ENCODE measurements at regions not wholly inside any gene's neighbourhood (a gene's known extent, or its start where the extent isn't known, plus 50 kb on each side); places are given as distances from the start of the nearest gene placed in this dataset.

GRCh38 chr3:106175276-106175675 is 306.5 kb upstream of the CBLB start:
- no peak for DNase-seq (ENCODE audit: low read depth)

- no peak for DNase-seq (ENCODE audit: low read depth)
Observed at GRCh38 chr3:106176734-106177133, 307.9 kb upstream of the CBLB start.

GRCh38 chr3:106182950-106183511 is 314.2 kb upstream of the CBLB start:
- no peak for DNase-seq (ENCODE audit: low read depth)

DNA sequence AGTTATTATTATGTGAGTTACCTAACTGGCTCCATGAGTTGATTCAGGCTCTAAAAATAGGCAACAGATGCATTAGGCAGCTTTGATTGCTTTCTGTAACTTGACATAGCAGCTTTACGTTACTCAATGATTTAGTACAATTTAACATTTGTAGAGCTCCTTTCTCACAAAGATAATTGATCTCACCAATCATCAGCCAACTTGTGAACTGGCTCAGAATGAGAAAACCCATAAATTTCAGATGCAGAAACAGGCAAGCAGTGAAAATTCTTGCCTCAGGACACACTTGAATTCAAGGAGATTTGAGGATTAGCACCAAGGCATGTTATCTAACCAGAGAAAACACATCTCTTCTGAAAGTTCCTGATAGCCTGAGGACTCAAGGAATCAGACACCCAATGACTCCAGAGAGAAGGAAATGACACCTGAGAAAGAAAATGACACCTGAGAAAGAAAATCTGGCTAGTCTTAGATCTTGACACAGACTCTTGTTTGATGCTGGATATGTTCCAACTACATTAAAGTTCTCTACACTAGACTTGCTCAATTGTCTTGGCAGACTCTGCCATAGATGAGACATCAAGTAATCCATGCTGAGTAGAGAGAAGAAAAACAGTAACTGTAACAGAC is 315.1 kb upstream of the CBLB start:
- DNase-seq (ENCODE audit: low read depth), result no peak

- no peak for DNase-seq (ENCODE audit: low read depth)
Observed at GRCh38 chr3:106184540-106185457, 316.0 kb upstream of the CBLB start.

DNA sequence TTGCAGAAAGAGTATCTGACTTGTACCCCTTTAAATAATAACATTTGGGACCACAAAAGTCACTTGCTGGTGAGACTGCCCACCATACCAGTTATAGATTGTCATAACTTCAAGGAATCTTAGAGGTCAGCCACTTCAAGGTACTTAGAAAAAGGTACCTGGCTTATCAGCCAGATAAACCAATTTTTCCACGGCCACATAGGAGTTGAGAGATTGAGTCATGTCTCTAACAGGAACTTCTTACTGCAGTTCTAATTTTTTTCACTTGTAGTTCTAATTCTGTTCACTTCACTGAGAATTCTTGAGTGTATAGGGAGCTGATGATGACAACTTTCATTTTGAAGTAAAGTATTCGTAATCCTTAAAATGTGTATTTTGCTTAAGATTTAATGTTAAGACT is 317.1 kb upstream of the CBLB start:
- DNase-seq (ENCODE audit: low read depth), result no peak

DNA sequence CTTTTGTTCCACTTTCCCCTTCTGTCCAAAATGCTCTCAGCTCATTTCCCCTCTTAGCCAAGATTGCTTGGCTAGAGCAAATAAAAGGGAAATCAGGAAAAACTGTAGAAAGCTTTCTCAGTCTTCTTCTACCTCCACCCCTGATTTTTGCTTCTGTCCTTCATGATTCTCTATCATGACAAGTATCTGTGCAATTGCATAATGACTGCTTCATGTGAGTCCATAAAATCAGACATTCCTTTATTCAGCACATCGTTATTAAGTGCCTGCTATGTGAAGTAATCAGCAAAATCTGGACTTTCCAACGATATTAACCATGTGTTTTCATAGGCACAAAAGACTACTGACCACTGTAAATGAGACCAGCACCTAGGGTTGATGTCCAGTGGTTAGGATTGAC is 321.5 kb upstream of the CBLB start:
- no peak for DNase-seq (ENCODE audit: low read depth)

- DNase-seq (ENCODE audit: low read depth), result no peak
Observed at GRCh38 chr3:106191211-106191610, 322.4 kb upstream of the CBLB start.

GRCh38 chr3:106191913-106192312 is 323.1 kb upstream of the CBLB start:
- DNase-seq (ENCODE audit: low read depth), result no peak

DNA sequence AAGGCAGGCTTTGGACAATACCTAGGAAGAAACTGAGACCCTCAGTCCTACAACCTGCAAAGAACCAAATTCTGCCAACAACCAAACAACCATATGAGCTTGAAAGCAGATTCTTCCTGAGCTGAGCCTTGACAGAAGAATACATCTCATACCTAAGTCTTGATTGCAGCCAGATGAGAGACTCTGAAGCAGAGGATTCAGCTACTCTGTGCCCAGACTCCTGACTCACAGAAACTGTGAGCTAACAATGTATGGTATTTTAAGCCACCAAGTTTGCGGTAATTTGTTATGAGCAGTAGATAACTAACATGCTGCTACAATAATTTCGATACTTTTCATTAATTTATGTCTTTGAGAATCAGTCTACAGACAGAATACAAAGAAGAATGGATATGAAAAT is 325.1 kb upstream of the CBLB start:
- no peak for DNase-seq (ENCODE audit: low read depth)

DNA sequence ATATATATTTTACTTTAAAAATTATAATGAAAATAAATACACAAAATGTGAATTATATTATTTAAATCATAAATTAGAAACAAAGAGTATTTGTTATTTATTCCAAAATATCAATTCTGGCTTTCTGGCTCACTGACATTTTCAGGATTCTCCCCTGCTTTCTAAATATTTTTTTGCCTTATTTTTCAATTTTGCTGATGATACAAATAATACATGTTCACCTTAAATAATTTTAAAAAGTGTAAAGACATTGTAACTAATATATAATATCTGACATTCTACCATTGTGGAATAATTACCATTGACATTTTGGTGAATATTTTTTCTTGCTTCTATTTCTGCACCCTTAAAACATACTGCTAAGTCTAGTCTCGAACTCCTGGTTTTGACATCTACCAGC is 325.9 kb upstream of the CBLB start:
- no peak for DNase-seq (ENCODE audit: low read depth)

DNA sequence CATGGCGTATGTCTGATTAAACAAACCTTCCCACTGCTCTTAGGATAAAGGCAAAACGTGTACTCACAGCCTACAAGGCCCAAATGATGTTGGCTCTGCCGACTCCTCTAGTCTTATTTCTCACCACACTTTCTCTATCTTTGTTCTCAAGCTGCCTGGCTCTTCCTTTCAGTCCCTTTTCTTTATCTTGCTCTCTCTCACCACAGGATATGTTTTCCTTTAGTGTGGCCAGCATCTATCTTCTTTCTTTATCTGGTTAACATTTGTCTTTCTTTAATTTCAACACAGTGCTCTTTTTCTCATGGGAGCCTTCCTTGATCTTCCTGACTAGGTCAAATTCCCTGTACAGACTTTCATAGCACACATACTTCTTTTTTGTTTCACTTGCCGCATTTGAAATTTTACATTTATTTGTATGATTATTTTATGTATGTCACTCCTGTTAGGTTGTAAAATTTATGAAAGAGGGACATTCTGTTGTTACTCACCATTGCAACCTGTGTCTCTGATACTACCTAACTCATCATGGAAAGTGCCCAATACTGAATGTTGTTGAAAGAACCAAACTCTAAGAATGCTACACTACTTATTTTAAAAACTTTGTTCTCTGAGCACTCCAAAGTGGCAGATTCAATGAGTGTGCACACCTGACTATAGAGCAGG is 328.9 kb upstream of the CBLB start:
- DNase-seq (ENCODE audit: low read depth), result no peak

DNA sequence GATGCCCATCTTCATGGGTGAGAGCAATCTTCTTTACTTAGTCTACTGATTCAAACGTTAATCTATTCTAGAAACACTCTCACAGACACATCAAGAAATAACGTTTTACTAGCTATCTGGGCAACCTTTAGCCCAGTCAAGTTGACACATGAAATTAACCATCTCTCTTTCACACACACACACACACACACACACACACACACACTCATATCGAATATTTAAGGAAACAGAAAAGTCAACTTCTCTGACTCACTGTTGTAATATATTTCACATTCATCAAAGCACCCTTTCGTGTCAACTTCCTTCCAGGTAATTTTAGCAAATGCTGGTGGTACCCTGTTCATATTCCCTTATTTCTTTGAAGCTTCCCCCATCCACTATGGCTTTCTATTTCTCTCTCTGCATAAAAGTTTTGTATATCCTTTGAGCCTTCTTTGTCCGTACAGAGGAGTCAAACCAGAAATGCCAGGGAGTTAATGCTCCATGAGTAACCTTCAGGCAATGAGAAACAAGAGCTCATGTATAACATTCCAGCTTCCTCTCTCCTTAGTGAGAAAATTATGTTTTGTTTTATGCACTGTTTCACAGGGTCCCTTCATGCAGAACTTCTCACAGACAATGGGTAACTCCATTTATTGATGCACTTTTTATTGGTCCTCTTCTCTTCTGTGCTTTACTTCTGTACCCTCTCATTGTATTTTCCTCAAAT is 335.5 kb upstream of the CBLB start:
- DNase-seq (ENCODE audit: low read depth), result no peak

GRCh38 chr3:106206146-106206545 is 337.3 kb upstream of the CBLB start:
- no peak for DNase-seq (ENCODE audit: low read depth)

GRCh38 chr3:106206613-106207012 is 337.8 kb upstream of the CBLB start:
- no peak for DNase-seq (ENCODE audit: low read depth)

- DNase-seq (ENCODE audit: low read depth), result no peak
Observed at GRCh38 chr3:106208251-106208650, 339.4 kb upstream of the CBLB start.

DNA sequence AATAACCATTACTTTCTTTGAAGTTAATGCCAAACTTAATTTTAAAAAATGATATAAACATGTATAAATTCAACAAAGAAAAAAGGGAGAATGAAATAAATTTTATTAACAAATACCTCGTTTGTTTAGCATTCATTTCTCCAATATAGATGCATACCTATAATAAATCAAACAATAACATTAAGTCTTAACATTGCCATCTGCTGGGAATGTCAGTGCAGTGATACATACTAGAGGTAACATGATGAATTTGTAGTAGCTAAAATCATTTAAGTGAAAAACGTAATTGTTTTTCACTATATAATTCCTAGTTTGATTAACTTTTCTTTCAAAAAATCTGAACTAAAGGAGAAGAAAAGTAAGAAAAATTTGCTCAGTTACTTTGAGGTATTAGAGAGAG is 340.2 kb upstream of the CBLB start:
- DNase-seq (ENCODE audit: low read depth), result no peak

DNA sequence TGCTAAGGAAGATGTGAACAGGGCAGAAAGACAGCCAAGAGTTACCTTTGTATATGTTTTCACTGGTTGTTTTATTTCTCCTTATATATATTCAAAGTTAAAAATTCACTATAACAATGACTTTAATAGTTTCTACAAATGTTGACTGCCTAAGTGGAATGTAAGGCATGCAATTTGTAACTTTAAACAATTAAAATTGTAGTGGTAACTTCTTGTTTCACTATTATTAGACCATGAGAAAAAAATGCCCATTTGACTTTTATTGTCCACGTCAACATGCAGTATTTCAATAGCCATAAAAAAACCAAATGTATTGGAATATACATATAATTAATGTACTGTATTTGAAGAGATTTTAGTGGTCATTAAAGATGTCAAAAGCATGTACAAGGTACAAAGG is 340.7 kb upstream of the CBLB start:
- no peak for DNase-seq (ENCODE audit: low read depth)

GRCh38 chr3:106210923-106211322 is 342.1 kb upstream of the CBLB start:
- DNase-seq (ENCODE audit: low read depth), result no peak

- no peak for DNase-seq (ENCODE audit: low read depth)
Observed at GRCh38 chr3:106212665-106213222, 343.9 kb upstream of the CBLB start.

GRCh38 chr3:106213954-106214353 is 345.1 kb upstream of the CBLB start:
- no peak for DNase-seq (ENCODE audit: low read depth)

DNA sequence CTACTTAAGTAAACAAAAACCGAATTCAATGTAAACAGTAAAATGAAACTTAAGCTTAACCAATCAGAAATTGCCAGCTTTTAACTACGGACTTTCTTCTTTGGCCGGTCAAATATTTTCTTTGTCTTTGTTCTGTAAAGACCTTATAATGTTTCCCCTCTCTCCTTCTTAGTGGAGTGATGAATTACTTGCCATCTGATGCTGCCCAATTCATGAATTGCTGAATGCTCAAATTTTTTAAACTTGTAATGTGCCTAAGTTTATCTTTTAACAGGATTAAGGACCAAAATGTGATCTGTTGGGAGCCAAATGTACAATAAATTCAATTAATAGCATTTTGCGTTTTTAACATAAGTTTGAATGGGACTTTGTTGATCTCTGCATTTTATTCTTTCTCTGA is 345.8 kb upstream of the CBLB start:
- DNase-seq (ENCODE audit: low read depth), result no peak
